HCT116 (cell line): ENCODE measurements at regions not wholly inside any gene's neighbourhood (a gene's known extent, or its start where the extent isn't known, plus 50 kb on each side); places are given as distances from the start of the nearest gene placed in this dataset.

ENCODE experiments used
- ATAC-seq: fragments of 200-7000 bp; cut with Tn5 transposase; 2 replicates; pipeline ENCODE4 v1.9.1; 2020; ENCODE audit warnings: mild to moderate bottlenecking, moderate library complexity
- BruUV-seq: library from RNA; stranded (reverse); fragments of 400-500 nt; replicated peaks from 2 replicates; lab custom pipeline; 2021; lab: Mats Ljungman, UMichigan
- CTCF ChIA-PET: fragments of 300-600 bp; sonication (Branson Sonifier 250); formaldehyde crosslinking; loops from one replicate; lab custom pipeline; 2021; ENCODE audit warnings: antibody characterized with exemption; lab: Charles Lee
- POLR2A ChIA-PET: fragments of 300-600, 350-600 bp; sonication (Branson Sonifier 250); formaldehyde crosslinking; loops from one replicate; lab custom pipeline; 2021; ENCODE audit warnings: antibody characterized with exemption; lab: Charles Lee
- RAD21 ChIA-PET, 2 experiments: fragments of 300-600 bp; sonication (Branson Sonifier 250); formaldehyde crosslinking; loops; one replicate each; lab custom pipeline; 2023; ENCODE audit warnings: low total read pairs in 2 of 2; ENCODE audit not compliant: uncharacterized antibody in 2 of 2, unreplicated experiment in 2 of 2, low non-redundant PET in 1 of 2; lab: Charles Lee
- DNase-seq: peaks from one replicate; pipeline ENCODE4 v3.0.0-alpha.2; 2010; ENCODE audit warnings: low read depth, low spot score
- H2AFZ ChIP-seq: fragments of 200-600 bp; shearing (Covaris generic), sonication (generic); 2 replicates; pipeline ENCODE4 v1.6.1; 2017; ENCODE audit warnings: low read depth, mixed run types, mixed read lengths, antibody characterized with exemption, low read length; ENCODE audit not compliant: poor library complexity, severe bottlenecking
- H3K27ac ChIP-seq: 2 replicates; pipeline ENCODE4 v1.5.1; 2012; ENCODE audit warnings: low read depth, low read length
- H3K27me3 ChIP-seq: fragments of 200-600 bp; sonication (generic); 2 replicates; pipeline ENCODE4 v1.6.1; 2016; ENCODE audit warnings: mixed run types, low read length, mixed read lengths; ENCODE audit not compliant: insufficient read depth
- H3K36me3 ChIP-seq, 2 experiments: fragments of 200-500 bp in 1 of 2; fragments of 200-600 bp in 1 of 2; sonication (Bioruptor generic) in 1 of 2; sonication (generic) in 1 of 2; 2 replicates each; pipeline versions ENCODE4 v1.5.1 to v1.6.1; 2014 to 2016; ENCODE audit warnings: low read length in 2 of 2, inconsistent platforms in 1 of 2, mixed read lengths in 1 of 2, mixed run types in 1 of 2; ENCODE audit not compliant: insufficient read depth in 2 of 2, control insufficient read depth in 1 of 2
- H3K4me1 ChIP-seq, 2 experiments: fragments of 200-600 bp in 1 of 2; sonication (generic) in 1 of 2; 2 replicates each; pipeline versions ENCODE4 v1.5.1 to v1.6.1; 2012 to 2017; ENCODE audit warnings: low read length in 2 of 2, inconsistent platforms in 1 of 2, mild to moderate bottlenecking in 1 of 2, mixed read lengths in 1 of 2, mixed run types in 1 of 2, moderate library complexity in 1 of 2; ENCODE audit not compliant: insufficient read depth in 2 of 2, control insufficient read depth in 1 of 2
- H3K4me2 ChIP-seq: fragments of 200-600 bp; sonication (generic); 2 replicates; pipeline ENCODE4 v1.6.1; 2017; ENCODE audit warnings: mixed run types, low read length, mixed read lengths
- H3K4me3 ChIP-seq, 2 experiments: fragments of 200-600 bp in 1 of 2; sonication (generic) in 1 of 2; replicated peaks in 1 of 2; 2 replicates each; pipeline ENCODE4 v1.5.1; 2011 to 2016; ENCODE audit warnings: low read length in 2 of 2, control low read depth in 1 of 2, low read depth in 1 of 2, mild to moderate bottlenecking in 1 of 2, mixed read lengths in 1 of 2, mixed run types in 1 of 2
- H3K79me2 ChIP-seq: fragments of 200-600 bp; sonication (generic); 2 replicates; pipeline ENCODE4 v1.6.1; 2017; ENCODE audit warnings: mild to moderate bottlenecking, mixed run types, low read length, moderate library complexity, mixed read lengths; ENCODE audit not compliant: insufficient read depth
- H3K9ac ChIP-seq: fragments of 200-600 bp; sonication (generic); 2 replicates; pipeline ENCODE4 v1.6.1; 2016; ENCODE audit warnings: low read length, mixed read lengths
- H3K9me2 ChIP-seq: fragments of 200-600 bp; sonication (generic), shearing (Covaris generic); 2 replicates; pipeline ENCODE4 v1.6.1; 2017; ENCODE audit warnings: mixed run types, mild to moderate bottlenecking, moderate library complexity; ENCODE audit not compliant: insufficient read depth
- H3K9me3 ChIP-seq, 2 experiments: fragments of 200-500 bp in 1 of 2; fragments of 200-600 bp in 1 of 2; sonication (Bioruptor generic) in 1 of 2; sonication (generic) in 1 of 2; 2 replicates each; pipeline ENCODE4 v1.6.1; 2014 to 2017; ENCODE audit warnings: low read length in 2 of 2, mixed read lengths in 2 of 2, inconsistent platforms in 1 of 2, low read depth in 1 of 2, mild to moderate bottlenecking in 1 of 2, mixed run types in 1 of 2, moderate library complexity in 1 of 2; ENCODE audit not compliant: control insufficient read depth in 1 of 2, insufficient read depth in 1 of 2
- H4K20me1 ChIP-seq: fragments of 200-600 bp; sonication (generic), shearing (Covaris generic); 2 replicates; pipeline ENCODE4 v1.6.1; 2017; ENCODE audit warnings: mixed run types, mild to moderate bottlenecking, moderate library complexity; ENCODE audit not compliant: insufficient read depth
- CEBPB ChIP-seq: IDR thresholded peaks from 2 replicates; pipeline ENCODE4 v1.6.1; 2012; ENCODE audit warnings: low read depth
- EGR1 ChIP-seq: IDR thresholded peaks from 2 replicates; pipeline ENCODE4 v1.6.1; 2012; ENCODE audit warnings: low read depth
- ELF1 ChIP-seq: IDR thresholded peaks from 2 replicates; pipeline ENCODE4 v1.6.1; 2012; ENCODE audit warnings: low read depth, borderline replicate concordance
- EZH2 ChIP-seq: fragments of 200-600 bp; sonication (generic); IDR thresholded peaks from 2 replicates; pipeline ENCODE4 v1.6.1; 2017; ENCODE audit warnings: antibody characterized with exemption, mixed run types
- EZH2phosphoT487 ChIP-seq: fragments of 200-600 bp; IDR thresholded peaks from 2 replicates; pipeline ENCODE4 v1.6.1; 2018; ENCODE audit warnings: antibody characterized with exemption, borderline replicate concordance
- FOSL1 ChIP-seq: IDR thresholded peaks from 2 replicates; pipeline ENCODE4 v1.6.1; 2012; ENCODE audit warnings: low read depth
- JUND ChIP-seq: IDR thresholded peaks from 2 replicates; pipeline ENCODE4 v1.6.1; 2012
- POLR2A ChIP-seq: IDR thresholded peaks from 2 replicates; pipeline ENCODE4 v1.7.0; 2011; ENCODE audit warnings: borderline replicate concordance; ENCODE audit not compliant: insufficient read depth, insufficient read length; ENCODE audit errors: extremely low read depth
- POLR2AphosphoS5 ChIP-seq: IDR thresholded peaks from 2 replicates; pipeline ENCODE4 v1.6.1; 2011; ENCODE audit warnings: mild to moderate bottlenecking, low read depth, low read length, moderate library complexity
- RAD21 ChIP-seq: IDR thresholded peaks from 2 replicates; pipeline ENCODE4 v1.6.1; 2012; ENCODE audit warnings: low read depth, mild to moderate bottlenecking
- SIN3A ChIP-seq: IDR thresholded peaks from 2 replicates; pipeline ENCODE4 v1.6.1; 2012; ENCODE audit warnings: low read depth
- SP1 ChIP-seq: IDR thresholded peaks from 2 replicates; pipeline ENCODE4 v1.6.1; 2012; ENCODE audit warnings: low read depth
- SRF ChIP-seq: IDR thresholded peaks from 2 replicates; pipeline ENCODE4 v1.6.1; 2012; ENCODE audit warnings: low read depth
- TCF7L2 ChIP-seq: IDR thresholded peaks from 2 replicates; pipeline ENCODE4 v1.7.0; 2011; ENCODE audit warnings: borderline replicate concordance, inconsistent platforms; ENCODE audit not compliant: insufficient read depth, insufficient read length; ENCODE audit errors: extremely low read depth
- YY1 ChIP-seq: IDR thresholded peaks from 2 replicates; pipeline ENCODE4 v1.6.1; 2011; ENCODE audit warnings: low read length, low read depth, moderate library complexity, mild to moderate bottlenecking; ENCODE audit not compliant: insufficient replicate concordance; ENCODE audit errors: extremely low read depth
- intact Hi-C: fragments of 100-400 bp; cut with micrococcal nuclease; formaldehyde crosslinking; loops from 2 replicates; pipeline ENCODE4 v1.10.0; 2022
- TF ChIP-seq, protein P1 (sequence below), 3 experiments: fragments of 200-600 bp in 1 of 3; sonication (generic) in 1 of 3; IDR thresholded peaks in 2 of 3; conservative IDR thresholded peaks in 1 of 3; 2 replicates each; pipeline ENCODE4 v1.5.1; 2012 to 2017; ENCODE audit warnings: low read depth in 2 of 3, low read length in 2 of 3, antibody characterized with exemption in 1 of 3, borderline replicate concordance in 1 of 3, control low read depth in 1 of 3, mild to moderate bottlenecking in 1 of 3, mixed read lengths in 1 of 3, mixed run types in 1 of 3, moderate library complexity in 1 of 3; ENCODE audit not compliant: insufficient read depth in 1 of 3
- TF ChIP-seq, protein P2 (sequence below): IDR thresholded peaks from 2 replicates; pipeline ENCODE4 v1.6.1; 2012
- TF ChIP-seq, protein P3 (sequence below): IDR thresholded peaks from 2 replicates; pipeline ENCODE4 v1.6.1; 2012; ENCODE audit warnings: low read depth
- TF ChIP-seq, protein P4 (sequence below): IDR thresholded peaks from 2 replicates; pipeline ENCODE4 v1.6.1; 2012
- TF ChIP-seq, protein P5 (sequence below): IDR thresholded peaks from 2 replicates; pipeline ENCODE4 v1.6.1; 2011; ENCODE audit warnings: mild to moderate bottlenecking, low read length, moderate library complexity; ENCODE audit not compliant: insufficient replicate concordance; ENCODE audit errors: extremely low read depth

DNA sequence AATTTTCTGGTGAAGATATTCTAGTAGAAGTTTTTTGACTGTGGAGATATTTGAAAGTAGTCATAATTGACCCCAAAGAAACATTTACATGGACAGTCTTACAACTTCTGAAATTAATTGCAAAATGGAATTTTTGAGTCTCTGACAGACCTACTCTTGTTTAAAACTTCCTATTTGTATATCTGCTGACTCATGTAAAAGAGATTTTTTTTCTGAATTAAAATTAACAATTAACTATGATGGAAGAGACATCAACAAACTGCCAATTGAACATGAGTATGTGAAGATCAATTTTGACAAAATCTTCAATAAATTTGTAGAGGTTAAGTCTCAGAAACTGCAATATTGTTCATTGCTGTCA, 108.5 kb upstream of the MAX start:
- no peak for DNase-seq
- no peak overlapping the region for H3K4me2 ChIP-seq
- no peaks in the 10 kb centered on the region for H3K36me3 ChIP-seq
- ChIA-PET RAD21 (no interaction called here), POLR2A (no interaction called here), CTCF (no interaction called here)
- no peak overlapping the region for H3K4me3 ChIP-seq
- no peaks in the 10 kb centered on the region for H3K9me2 ChIP-seq
- BruUV-seq = no TSS peak
- no peak overlapping the region for H3K27ac ChIP-seq
- no peak overlapping the region for H2AFZ ChIP-seq
- ATAC-seq = no peak
- H3K4me1 ChIP-seq = peaks cover 7 to 9% of the 10 kb centered on the region in 2 experiments
- no peaks in the 10 kb centered on the region for H3K27me3 ChIP-seq
- H3K79me2 ChIP-seq = no peaks in the 10 kb centered on the region
- H4K20me1 ChIP-seq = no peaks in the 10 kb centered on the region
- TF ChIP-seq POLR2A = no peak
- no peak for TF ChIP-seq EGR1
- no peak for TF ChIP-seq RAD21
- no peak for TF ChIP-seq EZH2phosphoT487
- TF ChIP-seq SIN3A = no peak
- TF ChIP-seq, protein P1, sequence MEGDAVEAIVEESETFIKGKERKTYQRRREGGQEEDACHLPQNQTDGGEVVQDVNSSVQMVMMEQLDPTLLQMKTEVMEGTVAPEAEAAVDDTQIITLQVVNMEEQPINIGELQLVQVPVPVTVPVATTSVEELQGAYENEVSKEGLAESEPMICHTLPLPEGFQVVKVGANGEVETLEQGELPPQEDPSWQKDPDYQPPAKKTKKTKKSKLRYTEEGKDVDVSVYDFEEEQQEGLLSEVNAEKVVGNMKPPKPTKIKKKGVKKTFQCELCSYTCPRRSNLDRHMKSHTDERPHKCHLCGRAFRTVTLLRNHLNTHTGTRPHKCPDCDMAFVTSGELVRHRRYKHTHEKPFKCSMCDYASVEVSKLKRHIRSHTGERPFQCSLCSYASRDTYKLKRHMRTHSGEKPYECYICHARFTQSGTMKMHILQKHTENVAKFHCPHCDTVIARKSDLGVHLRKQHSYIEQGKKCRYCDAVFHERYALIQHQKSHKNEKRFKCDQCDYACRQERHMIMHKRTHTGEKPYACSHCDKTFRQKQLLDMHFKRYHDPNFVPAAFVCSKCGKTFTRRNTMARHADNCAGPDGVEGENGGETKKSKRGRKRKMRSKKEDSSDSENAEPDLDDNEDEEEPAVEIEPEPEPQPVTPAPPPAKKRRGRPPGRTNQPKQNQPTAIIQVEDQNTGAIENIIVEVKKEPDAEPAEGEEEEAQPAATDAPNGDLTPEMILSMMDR (IDR thresholded peaks at IDR 0.05 in 2 of 3, conservative IDR thresholded peaks at IDR 0.05 in 1 of 3; ENCODE audit: borderline replicate concordance in 1 of 3, insufficient read depth in 1 of 3, low read depth in 2 of 3, low read length in 2 of 3) = no peak
- TF ChIP-seq EZH2 = no peak
- no peak for TF ChIP-seq CEBPB
- no peak for TF ChIP-seq JUND
- TF ChIP-seq YY1 = no peak
- no peak for TF ChIP-seq SRF
- no peak for TF ChIP-seq FOSL1
- TF ChIP-seq, protein P2, sequence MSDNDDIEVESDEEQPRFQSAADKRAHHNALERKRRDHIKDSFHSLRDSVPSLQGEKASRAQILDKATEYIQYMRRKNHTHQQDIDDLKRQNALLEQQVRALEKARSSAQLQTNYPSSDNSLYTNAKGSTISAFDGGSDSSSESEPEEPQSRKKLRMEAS = no peak
- no peak for TF ChIP-seq TCF7L2
- TF ChIP-seq POLR2AphosphoS5 = no peak
- TF ChIP-seq, protein P3, sequence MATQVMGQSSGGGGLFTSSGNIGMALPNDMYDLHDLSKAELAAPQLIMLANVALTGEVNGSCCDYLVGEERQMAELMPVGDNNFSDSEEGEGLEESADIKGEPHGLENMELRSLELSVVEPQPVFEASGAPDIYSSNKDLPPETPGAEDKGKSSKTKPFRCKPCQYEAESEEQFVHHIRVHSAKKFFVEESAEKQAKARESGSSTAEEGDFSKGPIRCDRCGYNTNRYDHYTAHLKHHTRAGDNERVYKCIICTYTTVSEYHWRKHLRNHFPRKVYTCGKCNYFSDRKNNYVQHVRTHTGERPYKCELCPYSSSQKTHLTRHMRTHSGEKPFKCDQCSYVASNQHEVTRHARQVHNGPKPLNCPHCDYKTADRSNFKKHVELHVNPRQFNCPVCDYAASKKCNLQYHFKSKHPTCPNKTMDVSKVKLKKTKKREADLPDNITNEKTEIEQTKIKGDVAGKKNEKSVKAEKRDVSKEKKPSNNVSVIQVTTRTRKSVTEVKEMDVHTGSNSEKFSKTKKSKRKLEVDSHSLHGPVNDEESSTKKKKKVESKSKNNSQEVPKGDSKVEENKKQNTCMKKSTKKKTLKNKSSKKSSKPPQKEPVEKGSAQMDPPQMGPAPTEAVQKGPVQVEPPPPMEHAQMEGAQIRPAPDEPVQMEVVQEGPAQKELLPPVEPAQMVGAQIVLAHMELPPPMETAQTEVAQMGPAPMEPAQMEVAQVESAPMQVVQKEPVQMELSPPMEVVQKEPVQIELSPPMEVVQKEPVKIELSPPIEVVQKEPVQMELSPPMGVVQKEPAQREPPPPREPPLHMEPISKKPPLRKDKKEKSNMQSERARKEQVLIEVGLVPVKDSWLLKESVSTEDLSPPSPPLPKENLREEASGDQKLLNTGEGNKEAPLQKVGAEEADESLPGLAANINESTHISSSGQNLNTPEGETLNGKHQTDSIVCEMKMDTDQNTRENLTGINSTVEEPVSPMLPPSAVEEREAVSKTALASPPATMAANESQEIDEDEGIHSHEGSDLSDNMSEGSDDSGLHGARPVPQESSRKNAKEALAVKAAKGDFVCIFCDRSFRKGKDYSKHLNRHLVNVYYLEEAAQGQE = no peak
- TF ChIP-seq, protein P4, sequence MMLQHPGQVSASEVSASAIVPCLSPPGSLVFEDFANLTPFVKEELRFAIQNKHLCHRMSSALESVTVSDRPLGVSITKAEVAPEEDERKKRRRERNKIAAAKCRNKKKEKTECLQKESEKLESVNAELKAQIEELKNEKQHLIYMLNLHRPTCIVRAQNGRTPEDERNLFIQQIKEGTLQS = no peak
- TF ChIP-seq, protein P5, sequence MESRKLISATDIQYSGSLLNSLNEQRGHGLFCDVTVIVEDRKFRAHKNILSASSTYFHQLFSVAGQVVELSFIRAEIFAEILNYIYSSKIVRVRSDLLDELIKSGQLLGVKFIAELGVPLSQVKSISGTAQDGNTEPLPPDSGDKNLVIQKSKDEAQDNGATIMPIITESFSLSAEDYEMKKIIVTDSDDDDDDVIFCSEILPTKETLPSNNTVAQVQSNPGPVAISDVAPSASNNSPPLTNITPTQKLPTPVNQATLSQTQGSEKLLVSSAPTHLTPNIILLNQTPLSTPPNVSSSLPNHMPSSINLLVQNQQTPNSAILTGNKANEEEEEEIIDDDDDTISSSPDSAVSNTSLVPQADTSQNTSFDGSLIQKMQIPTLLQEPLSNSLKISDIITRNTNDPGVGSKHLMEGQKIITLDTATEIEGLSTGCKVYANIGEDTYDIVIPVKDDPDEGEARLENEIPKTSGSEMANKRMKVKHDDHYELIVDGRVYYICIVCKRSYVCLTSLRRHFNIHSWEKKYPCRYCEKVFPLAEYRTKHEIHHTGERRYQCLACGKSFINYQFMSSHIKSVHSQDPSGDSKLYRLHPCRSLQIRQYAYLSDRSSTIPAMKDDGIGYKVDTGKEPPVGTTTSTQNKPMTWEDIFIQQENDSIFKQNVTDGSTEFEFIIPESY = no peak
- TF ChIP-seq ELF1 = no peak
- TF ChIP-seq SP1 = no peak
- H3K9me3 ChIP-seq = no peaks in the 10 kb centered on the region
- intact Hi-C loops = no loop called here
- no peak overlapping the region for H3K9ac ChIP-seq
